Hepatocyte (in vitro differentiated cells): ENCODE measurements at regions not wholly inside any gene's neighbourhood (a gene's known extent, or its start where the extent isn't known, plus 50 kb on each side); places are given as distances from the start of the nearest gene placed in this dataset.

Source experiments
- DNase-seq: peaks from one replicate; pipeline ENCODE4 v3.0.0-alpha.2; 2016; ENCODE audit warnings: low spot score
- H2AFZ ChIP-seq: fragments of 200-600 bp; sonication (generic); 2 replicates; pipeline ENCODE4 v1.6.0; 2016; ENCODE audit warnings: antibody characterized with exemption, mild to moderate bottlenecking
- H3K27ac ChIP-seq: fragments of 200-600 bp; sonication (generic); 2 replicates; pipeline ENCODE4 v1.5.1; 2016; ENCODE audit warnings: mild to moderate bottlenecking
- H3K27me3 ChIP-seq: fragments of 200-600 bp; sonication (generic); 2 replicates; pipeline ENCODE4 v1.6.1; 2016
- H3K36me3 ChIP-seq: fragments of 200-600 bp; sonication (generic); replicated peaks from 2 replicates; pipeline ENCODE4 v1.5.1; 2016; ENCODE audit warnings: low read depth; ENCODE audit not compliant: insufficient read depth
- H3K4me1 ChIP-seq: fragments of 200-600 bp; sonication (generic); 2 replicates; pipeline ENCODE4 v1.5.1; 2016; ENCODE audit warnings: mild to moderate bottlenecking, moderate library complexity; ENCODE audit not compliant: insufficient read depth
- H3K4me2 ChIP-seq: fragments of 200-600 bp; sonication (generic); 2 replicates; pipeline ENCODE4 v1.6.0; 2016
- H3K4me3 ChIP-seq: fragments of 200-600 bp; sonication (generic); 2 replicates; pipeline ENCODE4 v1.5.1; 2016; ENCODE audit warnings: mild to moderate bottlenecking
- H3K79me2 ChIP-seq: fragments of 200-600 bp; sonication (generic); 2 replicates; pipeline ENCODE4 v1.6.0; 2017; ENCODE audit warnings: mild to moderate bottlenecking
- H3K9me2 ChIP-seq: fragments of 200-600 bp; sonication (generic); replicated peaks from 2 replicates; pipeline ENCODE4 v1.6.0; 2017; ENCODE audit warnings: mild to moderate bottlenecking; ENCODE audit not compliant: insufficient read depth
- H3K9me3 ChIP-seq: fragments of 200-600 bp; sonication (generic); 2 replicates; pipeline ENCODE4 v1.5.1; 2016; ENCODE audit warnings: low read depth, mild to moderate bottlenecking
- H4K20me1 ChIP-seq: fragments of 200-600 bp; sonication (generic); 2 replicates; pipeline ENCODE4 v1.6.0; 2016; ENCODE audit warnings: mild to moderate bottlenecking; ENCODE audit not compliant: insufficient read depth, poor library complexity, severe bottlenecking
- CTCF ChIP-seq: fragments of 200-600 bp; sonication (generic); IDR thresholded peaks from 2 replicates; pipeline ENCODE4 v1.5.1; 2016; ENCODE audit warnings: antibody characterized with exemption, mild to moderate bottlenecking; ENCODE audit not compliant: poor library complexity
- EZH2 ChIP-seq: fragments of 200-600 bp; sonication (generic); IDR thresholded peaks from 2 replicates; pipeline ENCODE4 v1.6.1; 2016; ENCODE audit warnings: antibody characterized with exemption, mild to moderate bottlenecking, borderline replicate concordance
- EZH2phosphoT487 ChIP-seq: fragments of 200-600 bp; sonication (generic); IDR thresholded peaks from one replicate; pipeline ENCODE4 v1.6.1; 2018; ENCODE audit warnings: antibody characterized with exemption, mild to moderate bottlenecking, low read depth, moderate library complexity; ENCODE audit not compliant: unreplicated experiment, severe bottlenecking
- WGBS: methylation state at CpG from one replicate; pipeline ENCODE4 v1.1.6; 2016; ENCODE audit warnings: low lambda C conversion rate; ENCODE audit errors: missing lambda C conversion rate; 5-methylcytosine and 5-hydroxymethylcytosine counted together

- H3K27ac ChIP-seq: no peak overlapping the region
- no peak overlapping the region for H3K4me2 ChIP-seq
- no peaks in the 10 kb centered on the region for H3K36me3 ChIP-seq
- no peak overlapping the region for H2AFZ ChIP-seq
- H4K20me1 ChIP-seq: no peaks in the 10 kb centered on the region
- no peaks in the 10 kb centered on the region for H3K9me3 ChIP-seq
- WGBS: 87% methylated on average over 7 of the region's 7 CpGs
- TF ChIP-seq EZH2 (no peak), EZH2phosphoT487 (no peak), CTCF (no peak)
- no peaks in the 10 kb centered on the region for H3K27me3 ChIP-seq
- DNase-seq: no peak
- H3K79me2 ChIP-seq: no peaks in the 10 kb centered on the region
- no peak overlapping the region for H3K4me3 ChIP-seq
- H3K9me2 ChIP-seq: no peaks in the 10 kb centered on the region
- H3K4me1 ChIP-seq: no peaks in the 10 kb centered on the region
These were observed 621.1 kb downstream of the ACTR3B start for GRCh38 chr7:153380636-153381035.

GRCh38 chr7:153381275-153382040, 621.9 kb downstream of the ACTR3B start:
- TF ChIP-seq EZH2phosphoT487 (no peak), EZH2 (no peak), CTCF (peak; percentile 57)
- no peaks in the 10 kb centered on the region for H3K36me3 ChIP-seq
- no peaks in the 10 kb centered on the region for H3K27me3 ChIP-seq
- H3K27ac ChIP-seq: no peak overlapping the region
- no peak overlapping the region for H2AFZ ChIP-seq
- H3K4me2 ChIP-seq: peak overlapping the region; percentile 32
- H4K20me1 ChIP-seq: no peaks in the 10 kb centered on the region
- WGBS: 27% methylated on average over 13 of the region's 13 CpGs
- H3K4me1 ChIP-seq: no peaks in the 10 kb centered on the region
- DNase-seq: peak; percentile 46
- H3K9me3 ChIP-seq: no peaks in the 10 kb centered on the region
- H3K4me3 ChIP-seq: no peak overlapping the region
- no peaks in the 10 kb centered on the region for H3K79me2 ChIP-seq
- H3K9me2 ChIP-seq: no peaks in the 10 kb centered on the region

DNA sequence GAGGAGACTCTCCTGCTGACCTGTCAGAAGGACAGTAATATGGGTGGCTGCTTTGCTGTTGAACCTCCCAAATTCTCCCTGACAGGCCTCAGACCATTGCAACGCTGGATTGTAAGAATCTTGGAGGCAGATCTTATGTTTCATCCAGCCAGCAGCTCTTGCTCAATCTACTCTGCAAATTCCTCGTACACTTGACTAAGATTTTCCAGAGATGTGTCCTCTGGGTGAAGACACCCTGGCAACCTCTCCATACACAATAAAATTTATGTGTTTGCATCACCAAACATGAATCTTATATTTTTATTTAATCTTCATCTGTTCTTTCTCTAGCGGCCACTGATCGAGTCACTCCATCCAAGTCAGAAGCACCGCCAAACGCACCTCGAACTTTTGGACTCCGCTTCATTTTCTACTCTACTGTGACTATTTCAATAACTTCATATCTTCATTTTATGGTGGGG, 623.1 kb downstream of the ACTR3B start:
- Histone ChIP-seq H3K4me3 (no peak overlapping the region), H3K79me2 (no peaks in the 10 kb centered on the region), H3K27ac (no peak overlapping the region), H3K9me3 (no peaks in the 10 kb centered on the region), H2AFZ (no peak overlapping the region), H3K4me2 (no peak overlapping the region), H3K27me3 (no peaks in the 10 kb centered on the region), H4K20me1 (no peaks in the 10 kb centered on the region), H3K9me2 (no peaks in the 10 kb centered on the region), H3K36me3 (no peaks in the 10 kb centered on the region), H3K4me1 (no peaks in the 10 kb centered on the region)
- DNase-seq: no peak
- TF ChIP-seq EZH2: no peak
- TF ChIP-seq EZH2phosphoT487: no peak
- no peak for TF ChIP-seq CTCF
- 87% methylated on average over 8 of the region's 8 CpGs for WGBS

GRCh38 chr7:153383781-153384180, 624.2 kb downstream of the ACTR3B start:
- H2AFZ ChIP-seq: no peak overlapping the region
- no peak overlapping the region for H3K4me2 ChIP-seq
- 64% methylated on average over 1 of the region's 1 CpG for WGBS
- no peaks in the 10 kb centered on the region for H3K27me3 ChIP-seq
- H3K79me2 ChIP-seq: no peaks in the 10 kb centered on the region
- no peaks in the 10 kb centered on the region for H4K20me1 ChIP-seq
- H3K27ac ChIP-seq: no peak overlapping the region
- no peaks in the 10 kb centered on the region for H3K4me1 ChIP-seq
- no peaks in the 10 kb centered on the region for H3K9me2 ChIP-seq
- H3K4me3 ChIP-seq: no peak overlapping the region
- no peaks in the 10 kb centered on the region for H3K36me3 ChIP-seq
- DNase-seq: no peak
- no peaks in the 10 kb centered on the region for H3K9me3 ChIP-seq
- TF ChIP-seq EZH2phosphoT487 (no peak), CTCF (no peak), EZH2 (no peak)
